Testis (tissue), 2 donors: ENCODE measurements at regions not wholly inside any gene's neighbourhood (a gene's known extent, or its start where the extent isn't known, plus 50 kb on each side); places are given as distances from the start of the nearest gene placed in this dataset.
A peak's percentile ranks its signal among the peaks of the same experiment; 100 is the strongest.

ENCODE experiments used
- DNase-seq: peaks from one replicate; pipeline ENCODE4 v3.0.0-alpha.2; 2019
- H3K27ac ChIP-seq, 2 donors: fragments of 200-600 bp; sonication (generic); one replicate each; pipeline ENCODE4 v1.5.1; 2019
- H3K27me3 ChIP-seq: fragments of 200-600 bp; sonication (generic); one replicate; pipeline ENCODE4 v1.5.1; 2019
- H3K36me3 ChIP-seq: fragments of 200-600 bp; sonication (generic); one replicate; pipeline ENCODE4 v1.5.1; 2017; ENCODE audit warnings: low read depth; ENCODE audit errors: missing control alignments
- H3K4me1 ChIP-seq: fragments of 200-600 bp; sonication (generic); one replicate; pipeline ENCODE4 v1.5.1; 2019
- H3K4me3 ChIP-seq, 2 donors: fragments of 200-600 bp; sonication (generic); one replicate each; pipeline ENCODE4 v1.5.1; 2017 to 2019
- H3K9me3 ChIP-seq: fragments of 200-600 bp; sonication (generic); one replicate; pipeline ENCODE4 v1.5.1; 2017
- CTCF ChIP-seq, 3 experiments: fragments of 450-650 bp in 2 of 3; fragments of 200-600 bp in 1 of 3; sonication (generic) in 1 of 3; IDR thresholded peaks; one replicate each; pipeline ENCODE4 v1.5.1; 2016 to 2019; ENCODE audit warnings: antibody characterized with exemption in 3 of 3, mild to moderate bottlenecking in 2 of 3, moderate library complexity in 1 of 3
- POLR2A ChIP-seq: fragments of 450-650 bp; IDR thresholded peaks from one replicate; pipeline ENCODE4 v1.6.1; 2017; ENCODE audit warnings: antibody characterized with exemption, mild to moderate bottlenecking, moderate library complexity
- WGBS, 2 donors: methylation state at CpG; one replicate each; pipeline ENCODE4 v1.1.5; 2018; 5-methylcytosine and 5-hydroxymethylcytosine counted together
- intact Hi-C: fragments of 100-400 bp; cut with DNase I; formaldehyde crosslinking; loops from one replicate; pipeline ENCODE4 v1.15.1; 2023; ENCODE audit warnings: low total_unique reads

GRCh38 chr21:28090546-28090945 lies 902.1 kb downstream of the LTN1 start:
- 87 to 94% methylated on average over 5 of the region's 5 CpGs for WGBS, 2 donors

GRCh38 chr21:28089599-28090441 lies 902.9 kb downstream of the LTN1 start:
- Histone ChIP-seq H3K36me3 (no peaks in the 10 kb centered on the region), H3K9me3 (no peaks in the 10 kb centered on the region), H3K27ac (no peak overlapping the region), H3K4me3 (no peak overlapping the region), H3K4me1 (no peaks in the 10 kb centered on the region), H3K27me3 (no peaks in the 10 kb centered on the region)
- 56 to 85% methylated on average over 8 to 11 of the region's 11 CpGs for WGBS, 2 donors
- TF ChIP-seq POLR2A (no peak), CTCF (IDR thresholded peaks at IDR 0.05) (no peak)
- intact Hi-C loops = no loop called here
- peak; percentile 29 for DNase-seq

More at GRCh38 chr21:28090546-28090945, 902.1 kb downstream of the LTN1 start:
- intact Hi-C loops = no loop called here
- H3K36me3 ChIP-seq = no peaks in the 10 kb centered on the region
- no peak overlapping the region for H3K27ac ChIP-seq
- H3K4me1 ChIP-seq = no peaks in the 10 kb centered on the region
- DNase-seq = no peak
- H3K9me3 ChIP-seq = no peaks in the 10 kb centered on the region
- TF ChIP-seq POLR2A = no peak
- no peak for TF ChIP-seq CTCF (IDR thresholded peaks at IDR 0.05)
- no peaks in the 10 kb centered on the region for H3K27me3 ChIP-seq
- no peak overlapping the region for H3K4me3 ChIP-seq

- 92 to 93% methylated on average over 6 of the region's 6 CpGs for WGBS, 2 donors
- no peak overlapping the region for H3K4me3 ChIP-seq
- H3K4me1 ChIP-seq = no peaks in the 10 kb centered on the region
Observed at GRCh38 chr21:28086861-28087581, 905.7 kb downstream of the LTN1 start.

GRCh38 chr21:28084951-28085350 lies 907.7 kb downstream of the LTN1 start:
- H3K27me3 ChIP-seq = no peaks in the 10 kb centered on the region
- H3K4me1 ChIP-seq = no peaks in the 10 kb centered on the region
- no peaks in the 10 kb centered on the region for H3K36me3 ChIP-seq
- no peaks in the 10 kb centered on the region for H3K9me3 ChIP-seq
- intact Hi-C loops = no loop called here
- TF ChIP-seq CTCF (IDR thresholded peaks at IDR 0.05) (no peak), POLR2A (no peak)
- no peak overlapping the region for H3K27ac ChIP-seq
- WGBS, 2 donors = 61 to 71% methylated on average over 2 of the region's 2 CpGs
- DNase-seq = no peak
- no peak overlapping the region for H3K4me3 ChIP-seq

More at GRCh38 chr21:28086861-28087581, 905.7 kb downstream of the LTN1 start:
- DNase-seq = no peak
- Histone ChIP-seq H3K36me3 (no peaks in the 10 kb centered on the region), H3K9me3 (no peaks in the 10 kb centered on the region), H3K27me3 (no peaks in the 10 kb centered on the region), H3K27ac (no peak overlapping the region)
- TF ChIP-seq POLR2A (no peak), CTCF (IDR thresholded peaks at IDR 0.05) (no peak)
- intact Hi-C loops = no loop called here
